ENCODE measurements at regions not wholly inside any gene's neighbourhood (a gene's known extent, or its start where the extent isn't known, plus 50 kb on each side); places are given as distances from the start of the nearest gene placed in this dataset.

GRCh38 chrX:113510586-113510985 lies 670.0 kb upstream of the AMOT start:
- TF ChIP-seq CTCF (IDR thresholded peaks at IDR 0.05) (no peak), EP300 (IDR thresholded peaks at IDR 0.05) (no peak), POLR2A (IDR thresholded peaks at IDR 0.05) (no peak), POLR2AphosphoS5 (IDR thresholded peaks at IDR 0.05) (no peak)
